ENCODE measurements at regions not wholly inside any gene's neighbourhood (a gene's known extent, or its start where the extent isn't known, plus 50 kb on each side); places are given as distances from the start of the nearest gene placed in this dataset.

DNA sequence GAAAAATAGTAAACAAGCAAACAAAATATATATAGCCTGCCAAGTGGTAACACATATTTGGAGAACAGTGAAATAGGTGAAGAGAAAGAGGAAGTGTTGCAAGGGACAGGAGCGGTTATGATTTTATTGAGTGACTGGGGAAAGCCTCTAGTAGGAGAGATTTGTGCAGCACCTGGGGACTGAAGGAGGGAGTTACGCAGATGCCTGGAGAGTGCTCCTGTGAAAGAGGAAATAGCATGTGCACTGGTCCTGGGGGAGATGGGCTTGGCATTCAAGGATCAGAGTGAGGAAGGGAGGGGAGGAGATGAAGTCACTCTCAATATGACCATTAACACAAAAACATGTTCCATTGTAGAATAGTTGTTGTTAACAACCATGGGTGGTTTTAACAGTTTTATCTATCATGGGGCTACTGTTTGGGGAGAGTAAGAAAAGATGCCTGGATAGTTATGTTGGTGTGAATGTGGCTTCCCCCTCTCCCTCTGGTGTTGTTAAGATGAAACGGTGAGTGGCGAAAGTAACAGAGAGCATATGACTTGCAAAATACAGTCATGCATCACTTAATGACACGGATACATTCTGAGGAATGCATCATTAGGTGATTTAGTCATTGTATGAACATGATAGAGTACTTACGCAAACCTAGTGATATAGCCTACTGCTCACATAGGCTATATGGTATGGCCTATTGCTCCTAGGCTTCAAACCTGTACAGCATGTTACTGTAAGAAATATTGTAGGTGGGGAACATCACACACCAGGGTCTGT lies 251.7 kb upstream of the ARGLU1 start:
- no peak for DNase-seq (ENCODE audit: low read depth, low spot score)

DNA sequence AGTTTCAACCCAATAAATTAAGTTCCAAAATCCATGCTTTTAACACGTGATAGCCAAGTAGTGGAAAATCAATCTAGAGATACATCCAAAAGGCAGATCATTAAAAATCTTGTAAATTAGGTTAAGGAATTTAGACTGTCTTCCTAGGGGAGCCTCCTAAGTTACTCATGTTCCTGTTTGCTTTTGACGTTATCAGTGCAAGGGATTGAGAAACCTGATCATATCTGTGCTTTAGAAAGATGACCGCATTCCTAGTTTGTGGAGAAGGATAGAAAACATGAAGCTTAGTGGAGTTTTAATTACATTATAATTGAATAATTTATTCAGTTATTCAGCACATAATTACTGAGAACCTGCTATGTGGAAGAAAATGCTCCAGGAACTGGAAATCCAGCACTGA lies 251.0 kb upstream of the ARGLU1 start:
- DNase-seq (ENCODE audit: low read depth, low spot score), result no peak

DNA sequence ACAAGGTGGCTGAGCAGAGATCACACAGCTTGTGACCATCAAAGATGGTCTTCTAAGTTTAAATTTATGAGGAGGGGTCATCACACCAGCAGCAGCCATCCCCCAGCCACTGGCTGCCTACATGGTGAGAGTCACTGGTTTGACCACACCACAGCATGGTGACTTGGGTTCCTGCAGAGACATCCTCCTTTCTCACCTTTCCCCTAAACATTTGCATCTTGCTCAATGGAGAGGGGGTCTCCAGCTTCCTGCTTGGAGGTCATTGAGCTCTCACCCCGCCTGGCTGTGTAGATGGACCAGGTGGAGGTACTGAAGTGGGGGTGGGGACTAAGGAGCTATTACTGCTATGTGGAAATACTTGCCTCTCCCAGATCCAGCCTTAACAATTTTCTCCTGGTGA lies 247.6 kb upstream of the ARGLU1 start:
- DNase-seq (ENCODE audit: low read depth, low spot score), result no peak

DNA sequence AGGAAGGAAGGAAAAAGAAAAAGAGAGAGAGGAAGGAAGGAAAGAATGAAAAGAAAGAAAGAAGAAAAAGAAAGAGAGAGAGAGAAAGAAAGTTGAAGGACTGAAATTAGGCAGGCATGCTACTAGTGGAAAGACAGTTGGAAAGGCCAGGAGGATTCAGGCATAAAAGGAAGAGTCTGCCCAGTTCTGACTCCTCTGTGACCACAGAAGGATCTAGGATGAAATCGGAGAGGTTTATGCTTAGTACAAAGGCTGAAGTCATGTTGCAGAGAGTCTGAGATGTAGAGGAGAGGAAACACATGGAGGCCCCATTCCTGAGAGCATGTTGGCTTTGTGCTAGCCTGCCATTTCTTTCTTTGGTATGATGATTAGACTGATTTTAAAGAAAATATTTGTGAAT lies 246.5 kb upstream of the ARGLU1 start:
- no peak for DNase-seq (ENCODE audit: low read depth, low spot score)

DNA sequence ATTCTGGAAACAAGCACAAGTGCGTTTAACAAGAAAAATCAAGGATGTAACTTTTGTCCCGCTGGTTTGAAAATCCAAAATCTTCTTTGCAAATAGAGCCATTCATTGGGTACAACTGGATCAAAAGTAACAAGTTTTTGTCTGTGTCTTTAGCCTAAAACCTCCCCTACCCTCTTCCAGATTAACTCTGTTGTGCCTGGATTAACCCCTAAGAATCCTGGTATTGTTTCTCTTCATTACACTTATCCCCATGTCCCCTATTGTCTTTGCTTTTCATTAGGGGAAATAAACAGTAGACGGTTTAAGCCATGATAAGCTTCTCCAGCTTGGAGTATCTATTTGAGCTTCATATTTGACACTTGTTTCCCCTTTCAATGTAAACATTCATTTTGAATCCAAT lies 242.1 kb upstream of the ARGLU1 start:
- DNase-seq (ENCODE audit: low read depth, low spot score), result no peak

DNA sequence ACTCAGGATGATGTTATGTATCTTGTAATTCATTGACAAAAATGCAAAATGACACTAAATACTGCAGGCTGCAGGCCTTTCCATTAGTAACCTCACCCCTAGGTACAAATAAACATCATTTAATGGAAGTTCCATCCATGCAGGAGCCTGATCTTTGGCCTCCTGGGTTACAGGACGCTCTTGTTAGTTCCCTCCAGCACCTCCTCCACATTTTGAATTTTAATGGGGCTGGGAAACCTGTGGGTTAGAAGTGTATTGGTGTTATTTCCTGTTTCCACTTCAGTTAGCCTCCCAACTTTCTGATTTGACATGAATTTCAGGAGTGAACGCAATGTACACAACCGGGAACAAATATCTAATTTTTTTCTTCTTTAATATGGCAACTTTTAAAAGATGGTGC lies 237.1 kb upstream of the ARGLU1 start:
- no peak for DNase-seq (ENCODE audit: low read depth, low spot score)

DNA sequence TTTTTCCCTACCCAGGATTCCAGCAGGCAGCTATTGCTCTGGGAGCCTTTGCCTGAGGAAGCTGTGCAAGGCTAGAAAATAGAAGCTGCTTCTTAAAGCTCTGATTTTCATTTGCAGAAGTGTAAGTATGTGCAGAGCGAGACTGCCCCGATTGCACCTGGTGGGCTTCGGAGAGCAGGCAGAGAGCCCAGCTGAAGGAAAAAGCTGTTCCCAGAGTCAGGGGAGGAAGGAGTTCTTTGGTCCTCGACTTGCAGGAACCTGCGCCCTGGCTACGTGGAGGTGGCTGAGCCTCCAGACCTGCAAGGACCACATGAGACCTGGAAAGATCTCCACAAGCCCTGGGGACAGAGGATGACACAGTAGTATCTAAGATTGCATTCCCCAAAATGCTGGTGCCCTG lies 235.0 kb upstream of the ARGLU1 start:
- DNase-seq (ENCODE audit: low read depth, low spot score), result no peak

DNA sequence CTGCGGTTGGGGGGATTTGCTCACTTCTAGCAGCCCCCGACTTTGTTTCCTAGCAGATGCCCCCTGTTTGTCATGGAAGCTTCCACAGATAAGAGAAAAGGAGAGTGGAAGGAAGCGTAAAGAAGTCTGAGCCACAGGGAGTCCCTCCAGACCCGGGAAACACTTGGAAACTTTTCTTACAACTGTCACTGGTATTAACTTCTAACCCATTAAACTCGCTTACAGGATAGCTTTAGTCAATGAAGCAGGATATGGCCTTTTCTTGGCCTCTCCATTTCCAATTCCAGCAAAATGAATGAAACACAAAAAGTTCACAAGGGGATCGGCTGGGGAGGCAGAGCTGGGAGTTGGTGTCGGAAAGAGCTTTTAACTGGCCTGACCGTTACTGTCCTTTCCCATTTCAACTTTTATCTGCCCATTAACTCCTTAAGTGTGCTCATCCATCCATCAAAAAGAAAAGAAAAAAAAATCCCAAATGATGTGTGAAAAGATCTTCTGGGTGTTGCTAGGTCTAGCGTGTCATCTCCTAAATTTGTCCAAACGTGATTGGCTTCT lies 231.9 kb upstream of the ARGLU1 start:
- no peak for DNase-seq (ENCODE audit: low read depth, low spot score)

DNA sequence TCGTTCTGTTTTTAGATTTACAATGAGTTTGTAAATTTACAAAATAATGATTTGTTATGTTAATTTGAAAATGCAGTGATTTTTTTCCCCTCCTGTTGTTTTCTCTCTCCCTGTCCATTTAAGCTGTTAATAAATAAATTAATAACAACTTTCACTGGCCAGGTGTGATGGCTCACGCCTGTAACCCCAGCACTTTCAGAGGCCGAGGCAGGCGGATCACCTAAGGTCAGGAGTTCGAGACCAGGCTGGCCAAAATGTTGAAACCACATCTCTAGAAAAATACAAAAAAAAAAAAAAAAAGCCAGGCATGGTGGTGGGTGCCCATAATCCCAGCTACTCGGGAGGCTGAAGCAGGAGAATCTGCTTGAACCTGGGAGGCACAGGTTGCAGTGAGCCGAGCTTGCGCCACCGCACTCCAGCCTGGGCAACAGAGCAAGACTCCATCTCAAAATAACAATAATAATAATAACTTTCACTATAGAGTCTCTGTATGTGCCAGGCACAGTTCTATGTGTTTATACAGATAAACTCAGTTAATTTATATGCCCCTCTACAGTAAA lies 229.2 kb upstream of the ARGLU1 start:
- no peak for DNase-seq (ENCODE audit: low read depth, low spot score)

DNA sequence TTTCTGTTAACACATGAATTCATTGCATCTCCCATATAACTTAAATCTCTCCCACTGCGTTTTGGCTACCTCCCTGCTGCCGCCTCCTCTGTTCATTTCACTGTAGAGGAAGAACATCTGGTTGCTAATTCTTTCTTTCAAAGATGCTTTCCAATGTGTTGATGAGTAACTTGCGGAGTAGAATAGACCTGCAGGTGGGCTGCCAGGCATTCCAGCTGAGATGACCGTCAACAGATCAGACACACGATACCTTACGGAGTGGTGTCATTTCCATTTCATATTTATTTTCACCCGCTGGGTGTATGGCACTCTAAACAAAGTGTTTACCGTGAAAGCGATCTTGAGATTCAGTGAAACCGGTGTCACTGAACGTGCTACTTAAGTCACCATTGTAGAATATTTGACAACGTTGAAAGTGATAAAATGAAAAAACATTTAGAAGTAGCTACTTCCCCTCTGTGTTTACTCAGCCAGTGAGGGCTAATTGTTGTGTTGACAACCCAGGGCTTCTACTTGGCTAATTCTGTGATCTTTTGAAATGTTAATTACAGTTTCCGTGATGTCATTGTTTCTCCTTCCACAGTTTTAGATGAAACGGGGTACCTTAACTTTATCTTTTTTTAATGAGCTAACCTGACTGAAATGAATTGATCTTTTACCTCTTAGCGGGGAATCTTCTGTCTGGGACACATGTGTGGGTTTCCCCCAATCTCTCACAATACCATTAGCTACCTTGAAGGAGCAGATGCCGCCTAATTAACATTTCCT lies 228.5 kb upstream of the ARGLU1 start:
- no peak for DNase-seq (ENCODE audit: low read depth, low spot score)

DNA sequence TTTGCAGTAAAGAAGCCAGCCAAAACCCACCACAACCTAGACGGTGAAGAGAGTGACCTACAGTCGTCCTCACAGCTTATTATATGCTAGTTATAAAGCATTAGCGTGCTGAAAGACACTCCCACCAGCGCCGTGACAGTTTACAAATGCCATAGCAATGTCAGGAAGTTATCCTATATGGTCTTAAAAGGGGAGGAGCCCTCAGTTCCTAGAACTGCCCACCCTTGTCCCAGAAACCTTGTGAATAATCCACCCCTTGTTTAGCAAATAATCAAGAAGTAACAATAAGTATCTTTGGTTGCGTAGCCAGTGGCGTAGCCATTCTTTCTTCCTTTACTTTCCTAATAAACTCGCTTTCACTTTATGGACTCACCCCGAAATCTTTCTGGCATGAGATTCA lies 227.9 kb upstream of the ARGLU1 start:
- no peak for DNase-seq (ENCODE audit: low read depth, low spot score)

DNA sequence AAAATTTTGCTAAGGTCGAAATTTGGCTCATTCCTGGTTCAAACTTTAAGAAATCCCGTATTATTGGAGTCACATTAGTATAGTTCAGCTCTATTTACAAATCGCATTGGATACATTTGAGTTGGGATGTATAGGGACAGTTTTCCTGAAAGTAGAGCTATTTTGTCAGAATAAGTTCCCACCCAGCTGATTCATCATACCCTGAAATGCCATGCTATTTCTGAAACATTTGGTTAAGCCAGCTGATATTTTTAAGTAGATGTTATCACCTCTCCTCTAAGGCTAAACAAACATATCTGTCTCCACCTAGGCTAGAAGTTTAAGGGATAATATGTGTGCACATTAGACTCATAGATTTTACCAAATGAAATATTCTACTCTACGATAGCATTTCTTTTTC lies 226.2 kb upstream of the ARGLU1 start:
- DNase-seq (ENCODE audit: low read depth, low spot score), result no peak

DNA sequence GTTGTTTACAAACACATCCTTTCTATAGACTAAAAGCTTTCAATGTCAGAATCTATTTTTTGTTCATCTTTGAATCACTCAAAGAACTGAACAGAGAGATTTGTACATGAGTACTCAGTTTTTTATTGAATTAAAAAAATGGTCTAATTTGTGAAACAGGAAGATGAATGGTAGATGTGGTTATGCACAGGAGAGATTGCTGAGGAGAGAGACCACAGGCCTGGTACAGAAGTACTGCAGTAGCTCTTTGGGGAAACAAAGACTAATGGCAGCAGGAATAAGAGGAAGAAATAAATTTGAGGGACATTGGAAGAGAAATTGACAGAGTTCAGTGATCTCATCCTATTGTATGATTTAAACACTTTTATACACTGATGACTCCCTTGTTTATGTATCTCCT lies 222.0 kb upstream of the ARGLU1 start:
- DNase-seq (ENCODE audit: low read depth, low spot score), result no peak

DNA sequence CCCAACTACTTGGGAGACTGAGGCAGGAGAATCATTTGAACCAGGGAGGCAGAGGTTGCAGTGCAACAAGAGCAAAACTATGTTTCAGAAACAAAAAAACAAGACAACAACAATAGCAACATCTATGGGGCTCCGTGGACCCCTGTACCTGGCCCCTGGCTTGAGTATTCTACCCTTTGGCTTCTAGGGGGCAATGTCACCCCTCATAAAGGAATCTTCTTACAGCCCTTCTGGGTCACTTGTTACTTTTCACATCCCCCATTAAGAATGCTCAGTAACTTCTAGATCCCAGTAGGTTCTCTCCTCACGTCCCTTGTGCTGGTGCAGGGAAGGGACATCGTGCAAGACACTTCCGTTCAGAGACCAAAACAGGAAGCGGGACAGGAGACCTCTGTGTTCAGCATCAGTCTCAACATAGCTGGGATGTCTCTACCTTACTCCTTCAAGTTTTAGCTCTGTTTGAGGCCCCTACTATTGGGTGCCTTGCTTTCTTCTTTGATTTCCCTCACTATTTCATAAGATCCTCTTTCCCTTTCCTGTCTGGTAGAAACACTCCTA lies 218.1 kb upstream of the ARGLU1 start:
- no peak for DNase-seq (ENCODE audit: low read depth, low spot score)

DNA sequence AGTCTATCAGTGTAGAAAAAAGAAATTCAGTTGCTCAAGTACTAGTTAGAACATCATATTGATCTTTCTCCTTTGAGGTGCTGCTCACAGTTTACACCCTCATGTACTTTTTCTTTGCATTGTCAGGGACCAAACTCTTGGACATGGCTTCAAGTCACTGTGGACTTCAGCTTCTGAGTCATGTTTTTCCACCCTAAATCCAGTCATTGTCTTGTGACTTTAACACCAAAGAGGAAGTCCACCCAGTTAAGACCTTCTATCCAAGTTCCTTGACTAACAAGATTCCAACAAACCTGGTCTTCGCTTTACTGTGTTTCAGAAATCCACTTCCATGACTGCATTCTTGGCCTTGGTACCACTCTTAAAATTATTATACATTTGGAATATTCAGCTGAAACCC lies 206.7 kb upstream of the ARGLU1 start:
- no peak for DNase-seq (ENCODE audit: low read depth, low spot score)

DNA sequence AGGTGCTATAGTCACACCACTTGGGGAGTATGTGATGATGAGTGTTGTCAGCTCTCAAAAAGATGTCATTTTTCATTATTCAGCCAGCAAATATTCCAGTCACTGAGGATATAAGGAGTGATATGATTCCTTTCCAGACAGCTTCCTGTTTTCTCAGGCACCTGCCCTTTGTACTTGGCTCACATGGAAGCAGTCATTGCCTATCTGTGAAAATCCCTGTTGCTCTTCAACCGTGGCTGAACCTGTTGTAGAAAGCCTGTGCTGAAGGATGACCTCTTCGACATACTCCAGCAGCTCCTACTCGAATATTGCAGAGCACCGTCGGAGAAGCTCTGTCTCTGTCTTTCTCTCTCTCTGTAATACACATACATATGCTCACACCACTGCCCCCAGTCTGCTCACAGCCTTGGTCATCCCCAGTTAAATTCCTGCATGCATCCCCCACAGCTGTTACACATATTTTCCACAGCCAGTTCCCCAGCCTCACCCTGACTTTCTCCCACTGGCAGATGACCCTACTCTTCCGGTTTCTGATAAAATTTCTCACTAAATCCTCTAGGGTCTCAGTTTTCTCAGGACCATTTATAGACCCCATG lies 204.2 kb upstream of the ARGLU1 start:
- DNase-seq (ENCODE audit: low read depth, low spot score), result no peak

DNA sequence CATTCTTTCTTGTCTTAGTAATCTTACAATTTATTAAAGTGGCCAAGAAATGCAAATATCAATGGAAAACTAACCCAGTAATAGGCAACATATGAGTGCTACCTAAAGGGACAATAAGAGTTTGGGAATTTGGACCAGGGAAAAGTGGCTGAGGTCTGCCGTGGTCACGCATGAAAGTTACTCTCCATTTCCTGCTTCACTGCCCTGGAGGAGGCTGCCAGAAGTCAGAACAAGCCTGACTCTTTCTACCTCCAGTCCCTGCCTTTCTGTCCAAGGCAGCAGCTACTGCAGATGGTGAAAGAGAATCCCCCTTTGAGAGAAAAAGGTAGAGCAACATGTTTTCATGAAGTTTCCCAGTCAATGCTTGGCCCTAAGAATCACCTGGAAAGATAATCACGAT lies 201.1 kb upstream of the ARGLU1 start:
- no peak for DNase-seq (ENCODE audit: low read depth, low spot score)

DNA sequence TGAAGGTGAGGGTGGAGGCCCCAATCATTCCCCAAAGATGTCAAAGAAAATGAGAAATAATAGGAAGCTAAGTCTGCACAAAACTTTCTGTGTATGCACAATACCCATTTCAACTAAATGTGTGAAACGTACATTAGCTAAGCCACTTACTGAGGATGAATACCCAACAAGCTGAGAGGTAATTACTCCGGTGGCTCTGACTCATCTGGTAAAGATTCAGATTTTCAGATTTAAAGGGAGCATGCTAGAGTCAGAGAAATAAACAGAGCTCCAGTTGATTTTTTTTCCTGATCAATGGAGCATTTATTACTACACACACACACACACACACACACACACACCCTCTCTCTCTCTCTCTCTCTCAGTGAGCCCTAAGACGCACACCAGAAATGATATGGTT lies 194.8 kb upstream of the ARGLU1 start:
- no peak for DNase-seq (ENCODE audit: low read depth, low spot score)

DNA sequence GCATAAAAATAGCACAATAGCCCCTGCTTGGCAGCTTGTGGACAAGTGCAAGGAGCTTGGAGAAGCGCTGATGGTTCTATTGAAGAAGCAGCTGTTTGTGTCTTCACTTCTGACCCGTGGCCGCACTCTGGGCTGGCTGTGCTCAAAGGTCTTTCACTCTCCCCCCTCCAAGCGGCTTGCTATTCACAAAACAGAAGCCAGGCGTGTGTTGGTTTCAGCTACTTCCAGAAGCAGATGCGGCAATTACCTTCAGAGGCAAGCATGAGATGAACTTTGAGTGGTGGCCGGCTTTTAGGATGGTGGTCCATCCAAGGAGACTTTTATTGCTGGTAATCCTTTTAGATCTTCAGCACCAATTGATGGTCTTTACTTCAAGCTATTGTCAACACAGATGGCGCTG lies 188.5 kb upstream of the ARGLU1 start:
- DNase-seq (ENCODE audit: low read depth, low spot score), result no peak

DNA sequence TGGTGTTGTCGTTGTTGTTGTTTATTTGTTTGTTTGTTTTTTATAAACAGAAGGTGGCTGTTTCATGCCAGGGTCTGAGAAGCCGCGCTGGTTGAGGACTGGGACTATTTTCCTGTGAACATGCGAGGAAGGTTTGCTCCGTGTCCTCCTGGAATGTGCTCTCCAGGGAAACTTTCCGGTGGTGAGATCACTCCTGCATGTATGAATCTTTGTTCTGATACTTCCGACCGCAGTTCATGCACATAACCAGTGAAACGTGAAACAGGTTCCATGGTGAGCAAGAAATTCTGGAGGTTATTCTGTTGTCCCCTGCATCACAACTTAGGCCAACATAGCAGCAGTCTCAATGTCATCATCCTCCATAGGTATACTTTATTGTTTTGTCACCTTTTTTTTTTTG lies 187.6 kb upstream of the ARGLU1 start:
- DNase-seq (ENCODE audit: low read depth, low spot score), result no peak

DNA sequence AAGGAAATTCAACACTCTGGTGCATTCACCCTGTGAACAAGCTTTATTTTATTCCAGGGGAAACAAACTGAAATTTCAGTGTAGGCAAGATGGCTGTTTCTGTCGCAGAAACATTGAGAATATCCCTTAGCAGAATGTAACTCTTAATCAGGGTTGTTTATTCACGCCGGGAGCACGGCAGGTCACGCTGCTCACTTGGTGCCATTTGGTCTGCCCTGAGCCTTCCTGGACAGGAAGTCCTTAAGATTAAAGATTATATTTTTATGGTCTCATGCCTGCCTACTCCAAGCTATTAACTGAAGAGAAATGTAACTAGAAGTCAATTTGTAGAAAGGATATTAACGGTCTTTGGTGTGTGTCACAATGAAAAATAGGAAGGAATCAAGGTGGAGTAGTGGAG lies 185.3 kb upstream of the ARGLU1 start:
- no peak for DNase-seq (ENCODE audit: low read depth, low spot score)

DNA sequence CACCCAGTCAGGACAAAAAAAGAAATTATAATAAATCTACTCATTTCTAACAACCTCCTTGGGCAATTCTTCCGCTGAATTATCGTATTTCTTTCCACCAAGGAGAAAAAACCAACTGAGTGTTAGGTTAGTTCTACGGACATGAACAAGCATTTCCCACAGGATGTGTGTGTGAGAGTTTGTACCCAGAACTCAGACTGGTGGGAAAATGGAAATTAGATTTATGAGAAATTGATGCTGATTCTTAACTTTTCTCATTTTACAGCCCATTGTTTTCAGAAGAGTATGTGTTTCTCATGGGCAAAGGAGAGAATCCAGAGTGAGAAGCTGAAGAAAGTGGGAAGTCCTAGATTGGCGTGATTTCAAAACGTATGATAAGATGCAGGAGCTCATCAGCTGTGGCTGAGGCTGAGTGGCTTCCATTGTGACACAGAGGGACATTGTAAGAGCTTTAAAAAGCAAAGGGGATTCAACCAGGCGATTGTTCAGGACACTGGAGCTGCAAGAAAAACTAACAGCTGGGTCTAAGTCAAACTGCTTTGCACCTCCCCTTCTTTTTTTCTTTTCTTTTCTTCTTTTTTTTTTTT lies 184.7 kb upstream of the ARGLU1 start:
- no peak for DNase-seq (ENCODE audit: low read depth, low spot score)

Measured in activated CD4-positive, CD25-positive, alpha-beta regulatory T cell treated with anti-CD3 and anti-CD28 coated beads, Interleukin-2, amount 50 U/mL, for 16 hours (primary cell).